Upper lobe of left lung (tissue), 4 donors: ENCODE measurements at regions not wholly inside any gene's neighbourhood (a gene's known extent, or its start where the extent isn't known, plus 50 kb on each side); places are given as distances from the start of the nearest gene placed in this dataset.

ENCODE experiments used
- EP300 ChIP-seq, 4 donors: sonication (generic); formaldehyde crosslinking; IDR thresholded peaks; one replicate each; pipeline ENCODE4 v1.5.1; 2017; ENCODE audit warnings: antibody characterized with exemption in 4 of 4, control low read depth in 2 of 4
- POLR2AphosphoS5 ChIP-seq, 2 donors: sonication (generic); formaldehyde crosslinking; IDR thresholded peaks; one replicate each; pipeline ENCODE4 v1.5.1; 2017; ENCODE audit warnings: antibody characterized with exemption in 2 of 2
- TF ChIP-seq, protein P1 (sequence below), 6 experiments: fragments of 450-650 bp in 4 of 6; fragments of 200-600 bp in 2 of 6; sonication (generic) in 2 of 6; IDR thresholded peaks; one replicate each; pipeline ENCODE4 v1.5.1; 2016 to 2019; ENCODE audit warnings: antibody characterized with exemption in 6 of 6

DNA sequence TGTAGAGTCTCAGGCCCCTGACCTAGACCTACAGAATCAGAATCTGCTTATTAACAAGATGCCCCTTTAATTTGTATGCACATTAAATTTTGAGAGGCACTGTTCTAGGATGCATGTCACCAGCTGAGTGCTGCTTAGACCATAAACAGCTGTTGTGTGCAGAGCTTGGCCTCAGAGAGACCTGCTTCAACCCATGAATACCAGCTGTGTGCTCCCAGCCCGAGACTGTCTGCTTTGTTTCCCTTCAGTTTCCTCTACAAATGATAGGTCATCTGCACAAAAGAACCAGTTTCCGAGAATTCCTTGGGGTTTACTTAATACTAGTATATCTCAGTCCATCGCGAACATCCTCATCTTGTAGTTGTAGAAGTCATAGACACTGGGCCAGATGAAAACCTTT, 158.5 kb upstream of the PFN2 start:
- TF ChIP-seq, protein P1, sequence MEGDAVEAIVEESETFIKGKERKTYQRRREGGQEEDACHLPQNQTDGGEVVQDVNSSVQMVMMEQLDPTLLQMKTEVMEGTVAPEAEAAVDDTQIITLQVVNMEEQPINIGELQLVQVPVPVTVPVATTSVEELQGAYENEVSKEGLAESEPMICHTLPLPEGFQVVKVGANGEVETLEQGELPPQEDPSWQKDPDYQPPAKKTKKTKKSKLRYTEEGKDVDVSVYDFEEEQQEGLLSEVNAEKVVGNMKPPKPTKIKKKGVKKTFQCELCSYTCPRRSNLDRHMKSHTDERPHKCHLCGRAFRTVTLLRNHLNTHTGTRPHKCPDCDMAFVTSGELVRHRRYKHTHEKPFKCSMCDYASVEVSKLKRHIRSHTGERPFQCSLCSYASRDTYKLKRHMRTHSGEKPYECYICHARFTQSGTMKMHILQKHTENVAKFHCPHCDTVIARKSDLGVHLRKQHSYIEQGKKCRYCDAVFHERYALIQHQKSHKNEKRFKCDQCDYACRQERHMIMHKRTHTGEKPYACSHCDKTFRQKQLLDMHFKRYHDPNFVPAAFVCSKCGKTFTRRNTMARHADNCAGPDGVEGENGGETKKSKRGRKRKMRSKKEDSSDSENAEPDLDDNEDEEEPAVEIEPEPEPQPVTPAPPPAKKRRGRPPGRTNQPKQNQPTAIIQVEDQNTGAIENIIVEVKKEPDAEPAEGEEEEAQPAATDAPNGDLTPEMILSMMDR (IDR thresholded peaks at IDR 0.05) = no peak
- TF ChIP-seq EP300 (IDR thresholded peaks at IDR 0.05) (no peak), POLR2AphosphoS5 (IDR thresholded peaks at IDR 0.05) (no peak)
